Memory B cell (primary cell): ENCODE measurements at regions not wholly inside any gene's neighbourhood (a gene's known extent, or its start where the extent isn't known, plus 50 kb on each side); places are given as distances from the start of the nearest gene placed in this dataset.
"Not testable (repeated sequence)": the region's sequence is repeated elsewhere in the genome, so short reads cannot be mapped to it uniquely, and the experiment has no call there.

ENCODE experiments used
- ATAC-seq: fragments of 150-1000 bp; cut with Tn5 transposase; 2 replicates; pipeline ENCODE4 v1.10.0; 2021; ENCODE audit warnings: low read depth, mild to moderate bottlenecking, moderate library complexity
- DNase-seq, 2 donors: peaks; one replicate each; pipeline ENCODE4 v3.0.0; 2022; ENCODE audit warnings: low spot score in 2 of 2
- H3K27ac Mint-ChIP-seq: one replicate; pipeline ENCODE4 v1.8.0; 2022; ENCODE audit warnings: mild to moderate bottlenecking, moderate library complexity, mixed read lengths
- H3K27me3 Mint-ChIP-seq: one replicate; pipeline ENCODE4 v1.8.0; 2022; ENCODE audit warnings: mixed read lengths
- H3K36me3 Mint-ChIP-seq: one replicate; pipeline ENCODE4 v1.8.0; 2022; ENCODE audit warnings: mild to moderate bottlenecking, mixed read lengths
- H3K4me1 Mint-ChIP-seq: one replicate; pipeline ENCODE4 v1.8.0; 2022; ENCODE audit warnings: mixed read lengths
- H3K4me3 Mint-ChIP-seq: one replicate; pipeline ENCODE4 v1.8.0; 2022; ENCODE audit warnings: mild to moderate bottlenecking, moderate library complexity, mixed read lengths
- H3K9me3 Mint-ChIP-seq: one replicate; pipeline ENCODE4 v1.8.0; 2022; ENCODE audit warnings: mixed read lengths

- ATAC-seq (no peak), DNase-seq (no peak)
- H3K9me3 Mint-ChIP-seq: peaks cover 6% of the 10 kb centered on the region
- no peaks in the 10 kb centered on the region for H3K36me3 Mint-ChIP-seq
- H3K4me1 Mint-ChIP-seq: no peaks in the 10 kb centered on the region
- H3K27me3 Mint-ChIP-seq: no peaks in the 10 kb centered on the region
- no peak overlapping the region for H3K27ac Mint-ChIP-seq
- no peak overlapping the region for H3K4me3 Mint-ChIP-seq
Measured at GRCh38 chr3:137524751-137525150, 239.4 kb upstream of the SOX14 start.

GRCh38 chr3:137525471-137525870 is 238.6 kb upstream of the SOX14 start:
- DNase-seq (no peak), ATAC-seq (no peak)
- Mint-ChIP-seq H3K27ac (no peak overlapping the region), H3K4me3 (no peak overlapping the region), H3K27me3 (no peaks in the 10 kb centered on the region), H3K4me1 (no peaks in the 10 kb centered on the region), H3K9me3 (peaks cover 6% of the 10 kb centered on the region), H3K36me3 (no peaks in the 10 kb centered on the region)

GRCh38 chr3:137542049-137542448 is 222.1 kb upstream of the SOX14 start:
- DNase-seq: no peak
- no peaks in the 10 kb centered on the region for H3K36me3 Mint-ChIP-seq
- H3K4me3 Mint-ChIP-seq: no peak overlapping the region
- no peak for ATAC-seq
- H3K27me3 Mint-ChIP-seq: peaks cover 1% of the 10 kb centered on the region
- H3K4me1 Mint-ChIP-seq: no peaks in the 10 kb centered on the region
- no peak overlapping the region for H3K27ac Mint-ChIP-seq
- H3K9me3 Mint-ChIP-seq: peaks cover 6% of the 10 kb centered on the region

GRCh38 chr3:137554242-137554641 is 209.9 kb upstream of the SOX14 start:
- DNase-seq: no peak
- Mint-ChIP-seq H3K9me3 (peaks cover 7% of the 10 kb centered on the region), H3K36me3 (no peaks in the 10 kb centered on the region), H3K4me3 (no peak overlapping the region), H3K4me1 (no peaks in the 10 kb centered on the region), H3K27me3 (no peaks in the 10 kb centered on the region), H3K27ac (no peak overlapping the region)
- ATAC-seq: no peak

GRCh38 chr3:137568880-137569279 is 195.2 kb upstream of the SOX14 start:
- Mint-ChIP-seq H3K4me3 (no peak overlapping the region), H3K27ac (no peak overlapping the region), H3K4me1 (no peaks in the 10 kb centered on the region), H3K36me3 (no peaks in the 10 kb centered on the region), H3K9me3 (peaks cover 8% of the 10 kb centered on the region), H3K27me3 (no peaks in the 10 kb centered on the region)
- no peak for ATAC-seq
- DNase-seq: no peak

DNA sequence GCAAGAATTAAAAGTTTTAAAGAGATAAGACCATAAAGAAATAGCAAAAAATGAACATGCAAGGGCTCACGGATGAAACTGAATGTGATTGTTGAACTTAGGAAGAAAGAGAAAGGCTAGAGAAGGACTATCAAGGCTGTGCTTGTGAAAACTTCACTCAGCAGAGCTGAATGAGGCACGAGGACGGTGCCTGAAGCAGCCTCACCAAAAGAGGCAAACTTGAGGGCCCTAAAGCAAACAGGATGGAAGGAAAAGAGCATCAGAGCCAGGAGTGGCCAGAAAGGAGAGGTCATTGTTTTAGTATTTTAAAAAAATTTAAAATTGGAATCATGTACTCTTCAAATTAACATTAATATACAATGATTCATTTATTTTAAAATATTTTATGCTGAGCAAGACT is 191.2 kb upstream of the SOX14 start:
- no peak overlapping the region for H3K27ac Mint-ChIP-seq
- no peaks in the 10 kb centered on the region for H3K36me3 Mint-ChIP-seq
- no peaks in the 10 kb centered on the region for H3K27me3 Mint-ChIP-seq
- H3K4me1 Mint-ChIP-seq: no peaks in the 10 kb centered on the region
- DNase-seq (no peak), ATAC-seq (no peak)
- H3K9me3 Mint-ChIP-seq: peaks cover 4% of the 10 kb centered on the region
- no peak overlapping the region for H3K4me3 Mint-ChIP-seq

GRCh38 chr3:137582484-137582883 is 181.6 kb upstream of the SOX14 start:
- Mint-ChIP-seq H3K27ac (no peak overlapping the region), H3K4me1 (no peaks in the 10 kb centered on the region), H3K9me3 (peaks cover 6% of the 10 kb centered on the region), H3K36me3 (no peaks in the 10 kb centered on the region), H3K27me3 (no peaks in the 10 kb centered on the region), H3K4me3 (no peak overlapping the region)
- no peak for DNase-seq
- no peak for ATAC-seq

- ATAC-seq: no peak
- no peaks in the 10 kb centered on the region for H3K36me3 Mint-ChIP-seq
- no peak overlapping the region for H3K4me3 Mint-ChIP-seq
- DNase-seq: no peak
- H3K27ac Mint-ChIP-seq: no peak overlapping the region
- H3K9me3 Mint-ChIP-seq: peaks cover 6% of the 10 kb centered on the region
- no peaks in the 10 kb centered on the region for H3K27me3 Mint-ChIP-seq
- H3K4me1 Mint-ChIP-seq: no peaks in the 10 kb centered on the region
Measured at GRCh38 chr3:137583256-137583655, 180.9 kb upstream of the SOX14 start.

DNA sequence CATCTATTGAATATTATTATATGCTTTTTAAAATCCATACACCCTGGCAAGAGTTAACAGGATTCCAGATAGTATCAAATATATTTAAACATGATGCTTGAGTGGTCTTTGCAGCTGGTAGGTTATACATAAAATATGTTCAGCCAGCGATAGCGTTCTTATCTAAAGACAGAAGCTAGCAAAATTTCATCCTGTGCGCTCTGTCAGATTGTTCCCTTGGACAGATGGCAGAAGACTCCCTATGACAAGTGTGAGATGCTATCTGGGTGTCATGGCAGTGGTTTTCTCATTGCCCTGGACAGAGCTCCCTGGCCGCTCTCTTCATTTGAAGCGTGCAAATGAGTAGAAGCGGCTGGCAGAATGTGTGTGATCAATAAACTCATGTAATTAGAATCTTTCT is 175.2 kb upstream of the SOX14 start:
- no peak overlapping the region for H3K27ac Mint-ChIP-seq

GRCh38 chr3:137595415-137595814 is 168.7 kb upstream of the SOX14 start:
- H3K36me3 Mint-ChIP-seq, H3K27ac Mint-ChIP-seq, H3K27me3 Mint-ChIP-seq, H3K4me3 Mint-ChIP-seq, H3K4me1 Mint-ChIP-seq, DNase-seq, ATAC-seq: not testable (repeated sequence)
- peaks cover 13% of the 10 kb centered on the region for H3K9me3 Mint-ChIP-seq

More for the DNA sequence above, 175.2 kb upstream of the SOX14 start:
- ATAC-seq (no peak), DNase-seq (no peak)
- H3K4me3 Mint-ChIP-seq: no peak overlapping the region
- peaks cover 4% of the 10 kb centered on the region for H3K9me3 Mint-ChIP-seq
- no peaks in the 10 kb centered on the region for H3K36me3 Mint-ChIP-seq
- no peaks in the 10 kb centered on the region for H3K27me3 Mint-ChIP-seq
- no peaks in the 10 kb centered on the region for H3K4me1 Mint-ChIP-seq

- no peak for DNase-seq
- Mint-ChIP-seq H3K4me1 (no peaks in the 10 kb centered on the region), H3K4me3 (no peak overlapping the region), H3K9me3 (no peaks in the 10 kb centered on the region), H3K36me3 (no peaks in the 10 kb centered on the region), H3K27me3 (no peaks in the 10 kb centered on the region), H3K27ac (no peak overlapping the region)
- no peak for ATAC-seq
Measured at GRCh38 chr3:137610723-137611122, 153.4 kb upstream of the SOX14 start.

DNA sequence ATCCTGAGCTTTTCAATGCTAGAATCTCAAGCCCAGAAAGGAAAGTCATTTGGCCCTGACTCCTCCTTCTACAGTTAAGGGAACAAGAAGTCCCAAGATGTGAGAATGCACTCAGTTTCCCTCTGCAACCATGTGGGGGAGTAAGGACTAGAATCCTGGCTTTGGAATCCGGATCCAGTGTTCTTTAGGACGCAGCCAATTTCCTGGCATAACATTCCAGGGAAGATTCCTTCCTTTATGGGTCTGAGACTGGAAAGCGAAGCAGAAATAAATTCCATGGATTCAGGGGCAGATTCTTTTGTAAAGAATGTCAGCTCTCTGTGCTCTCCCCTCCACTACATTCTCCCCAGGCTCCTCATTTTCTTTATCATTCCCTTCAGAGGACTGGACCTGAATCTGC is 151.8 kb upstream of the SOX14 start:
- Mint-ChIP-seq H3K9me3 (no peaks in the 10 kb centered on the region), H3K36me3 (no peaks in the 10 kb centered on the region)

GRCh38 chr3:137615659-137616418 is 148.3 kb upstream of the SOX14 start:
- Mint-ChIP-seq H3K36me3 (no peaks in the 10 kb centered on the region), H3K9me3 (peaks cover 4% of the 10 kb centered on the region), H3K4me3 (no peak overlapping the region), H3K27me3 (no peaks in the 10 kb centered on the region), H3K4me1 (no peaks in the 10 kb centered on the region), H3K27ac (no peak overlapping the region)
- DNase-seq (no peak), ATAC-seq (no peak)

More for the DNA sequence above, 151.8 kb upstream of the SOX14 start:
- Mint-ChIP-seq H3K27me3 (no peaks in the 10 kb centered on the region), H3K4me1 (no peaks in the 10 kb centered on the region), H3K27ac (no peak overlapping the region), H3K4me3 (no peak overlapping the region)
- DNase-seq: no peak
- no peak for ATAC-seq

DNA sequence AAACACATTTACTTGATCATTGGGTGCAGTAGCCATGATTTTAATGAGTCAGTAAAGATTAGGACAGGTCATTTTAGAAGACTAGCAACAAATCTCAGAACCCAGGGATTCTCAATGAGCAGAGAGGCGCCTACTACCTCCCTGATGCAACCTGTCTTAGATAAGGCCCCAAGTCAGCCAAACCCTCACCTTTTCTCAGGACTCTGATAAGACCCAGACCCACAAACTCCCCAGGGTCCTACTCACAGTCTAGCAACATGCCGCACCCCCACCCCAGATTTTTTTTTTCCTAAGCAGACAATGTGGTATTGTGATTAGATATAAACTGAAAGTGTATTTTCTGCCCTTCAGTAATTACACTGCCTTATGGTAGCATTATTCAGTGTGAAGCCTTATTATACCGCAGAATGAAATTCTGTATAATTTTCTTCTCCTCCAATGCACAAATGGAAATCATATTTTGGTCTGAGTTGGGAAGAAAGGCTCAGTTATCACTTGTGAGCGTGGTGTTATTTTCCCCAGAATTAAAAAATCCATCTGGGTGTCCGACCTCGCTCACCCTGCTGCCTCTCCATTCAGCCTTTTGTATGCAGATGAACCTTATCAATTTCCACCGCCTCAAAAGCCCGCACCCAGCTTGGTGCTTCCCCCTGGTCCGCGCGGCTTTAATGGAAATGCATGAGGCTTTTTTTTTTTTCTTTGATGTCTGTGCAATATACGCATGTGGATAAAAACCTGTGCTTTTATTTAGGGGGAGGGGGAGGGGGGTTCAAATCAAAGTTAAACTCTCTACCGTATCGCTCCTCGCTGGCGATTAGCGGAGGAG is 122.0 kb upstream of the SOX14 start:
- H3K27me3 Mint-ChIP-seq: peaks cover 1% of the 10 kb centered on the region
- ATAC-seq (no peak), DNase-seq (no peak)
- H3K4me3 Mint-ChIP-seq: no peak overlapping the region
- no peak overlapping the region for H3K27ac Mint-ChIP-seq
- H3K9me3 Mint-ChIP-seq: no peaks in the 10 kb centered on the region
- H3K36me3 Mint-ChIP-seq: no peaks in the 10 kb centered on the region
- no peaks in the 10 kb centered on the region for H3K4me1 Mint-ChIP-seq
